GM12864 (cell line): ENCODE measurements at regions not wholly inside any gene's neighbourhood (a gene's known extent, or its start where the extent isn't known, plus 50 kb on each side); places are given as distances from the start of the nearest gene placed in this dataset.

Source experiments
- DNase-seq: peaks from one replicate; pipeline ENCODE4 v3.0.0-alpha.2; 2011; ENCODE audit warnings: low read depth
- H3K4me3 ChIP-seq: 2 replicates; pipeline ENCODE4 v1.5.1; 2011; ENCODE audit warnings: mild to moderate bottlenecking, low read depth, low read length, control low read depth
- TF ChIP-seq, protein P1 (sequence below): IDR thresholded peaks from 2 replicates; pipeline ENCODE4 v1.5.1; 2011; ENCODE audit warnings: low read depth, mild to moderate bottlenecking, moderate library complexity, low read length, control low read depth, inconsistent platforms; ENCODE audit errors: missing control alignments

DNA sequence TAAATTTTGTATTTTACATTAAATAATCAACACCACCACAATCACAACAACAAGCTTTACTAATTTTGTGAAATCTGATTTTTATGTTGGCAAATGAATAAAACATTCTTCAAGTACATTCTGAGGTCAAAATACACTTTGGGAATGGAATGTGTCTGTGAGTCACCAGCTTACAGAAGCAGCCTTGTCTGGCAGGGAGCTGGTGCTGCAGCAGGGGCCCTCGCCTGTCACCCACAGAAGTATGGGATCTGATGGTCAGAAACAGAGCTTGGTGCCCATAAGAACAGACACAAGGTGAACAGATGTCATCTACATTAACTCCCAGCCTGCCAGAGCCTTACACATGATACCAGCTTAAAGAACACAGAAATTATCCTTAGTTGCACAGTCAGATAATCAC is 496.9 kb downstream of the CCSER2 start:
- DNase-seq = no peak
- TF ChIP-seq, protein P1, sequence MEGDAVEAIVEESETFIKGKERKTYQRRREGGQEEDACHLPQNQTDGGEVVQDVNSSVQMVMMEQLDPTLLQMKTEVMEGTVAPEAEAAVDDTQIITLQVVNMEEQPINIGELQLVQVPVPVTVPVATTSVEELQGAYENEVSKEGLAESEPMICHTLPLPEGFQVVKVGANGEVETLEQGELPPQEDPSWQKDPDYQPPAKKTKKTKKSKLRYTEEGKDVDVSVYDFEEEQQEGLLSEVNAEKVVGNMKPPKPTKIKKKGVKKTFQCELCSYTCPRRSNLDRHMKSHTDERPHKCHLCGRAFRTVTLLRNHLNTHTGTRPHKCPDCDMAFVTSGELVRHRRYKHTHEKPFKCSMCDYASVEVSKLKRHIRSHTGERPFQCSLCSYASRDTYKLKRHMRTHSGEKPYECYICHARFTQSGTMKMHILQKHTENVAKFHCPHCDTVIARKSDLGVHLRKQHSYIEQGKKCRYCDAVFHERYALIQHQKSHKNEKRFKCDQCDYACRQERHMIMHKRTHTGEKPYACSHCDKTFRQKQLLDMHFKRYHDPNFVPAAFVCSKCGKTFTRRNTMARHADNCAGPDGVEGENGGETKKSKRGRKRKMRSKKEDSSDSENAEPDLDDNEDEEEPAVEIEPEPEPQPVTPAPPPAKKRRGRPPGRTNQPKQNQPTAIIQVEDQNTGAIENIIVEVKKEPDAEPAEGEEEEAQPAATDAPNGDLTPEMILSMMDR = no peak
- H3K4me3 ChIP-seq = no peak overlapping the region

DNA sequence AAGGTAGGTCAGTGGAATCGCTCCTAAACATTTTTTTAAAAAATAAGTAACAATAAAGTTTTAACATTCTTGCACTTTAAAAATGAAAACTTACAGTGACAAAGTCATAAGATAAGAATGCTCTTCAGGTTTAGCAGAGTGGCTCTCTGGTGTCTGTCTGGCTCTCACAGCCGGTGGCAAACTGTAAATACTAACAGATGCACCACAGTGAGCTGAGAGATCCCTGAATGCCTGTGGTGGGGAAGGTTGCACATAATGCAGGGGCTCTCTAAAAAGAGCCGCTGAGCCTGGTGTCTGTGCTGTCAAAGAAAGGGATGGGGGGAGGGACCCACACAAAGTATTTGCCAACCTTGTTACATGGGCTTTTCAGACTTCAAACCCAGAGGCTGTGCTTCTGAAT is 498.3 kb downstream of the CCSER2 start:
- H3K4me3 ChIP-seq = no peak overlapping the region
- DNase-seq = no peak
- TF ChIP-seq, protein P1 = no peak

DNA sequence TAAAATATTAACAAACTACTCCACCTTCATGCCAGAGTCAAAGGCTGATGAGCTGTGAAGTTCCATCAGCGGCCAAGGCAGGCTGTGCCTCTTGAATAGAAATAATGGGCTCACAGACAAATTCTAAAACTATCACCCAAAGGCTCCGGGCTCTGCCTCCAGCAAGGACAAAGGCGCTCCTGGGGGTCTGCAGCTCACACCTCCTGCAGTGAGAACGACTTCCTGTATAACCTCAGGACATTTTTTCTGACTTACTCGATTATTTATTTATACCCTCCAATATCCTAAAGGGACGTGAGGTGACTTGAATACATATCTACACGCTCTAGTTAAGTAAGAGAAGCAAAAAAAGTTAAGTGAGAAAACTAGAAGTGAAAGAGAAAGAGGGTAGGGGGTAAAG is 500.7 kb downstream of the CCSER2 start:
- TF ChIP-seq, protein P1 = no peak
- H3K4me3 ChIP-seq = no peak overlapping the region
- no peak for DNase-seq

GRCh38 chr10:84837041-84837812 is 508.8 kb downstream of the CCSER2 start:
- no peak overlapping the region for H3K4me3 ChIP-seq
- no peak for DNase-seq
- TF ChIP-seq, protein P1 = no peak

DNA sequence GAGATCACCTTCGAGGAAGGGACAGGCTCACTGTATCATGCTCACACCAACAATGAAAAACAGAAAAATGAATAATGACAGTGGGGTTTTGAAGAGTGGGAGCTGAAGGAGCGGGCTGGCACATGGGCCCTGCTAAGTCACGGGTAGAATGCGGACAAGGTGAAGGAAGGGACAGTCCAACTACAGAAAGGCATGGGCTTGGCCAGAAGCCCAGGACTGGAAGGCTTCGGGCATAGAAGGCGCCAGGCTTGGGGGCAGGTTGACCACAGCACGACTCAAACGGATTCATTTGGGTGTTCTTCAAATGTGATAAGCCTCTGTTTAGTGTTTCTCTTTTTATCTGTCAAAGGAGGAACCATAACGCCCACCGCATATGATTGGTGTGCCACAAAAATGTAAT is 509.5 kb downstream of the CCSER2 start:
- TF ChIP-seq, protein P1 = no peak
- H3K4me3 ChIP-seq = no peak overlapping the region
- no peak for DNase-seq

GRCh38 chr10:84838851-84839250 is 510.5 kb downstream of the CCSER2 start:
- H3K4me3 ChIP-seq = no peak overlapping the region
- DNase-seq = no peak
- TF ChIP-seq, protein P1 = no peak

DNA sequence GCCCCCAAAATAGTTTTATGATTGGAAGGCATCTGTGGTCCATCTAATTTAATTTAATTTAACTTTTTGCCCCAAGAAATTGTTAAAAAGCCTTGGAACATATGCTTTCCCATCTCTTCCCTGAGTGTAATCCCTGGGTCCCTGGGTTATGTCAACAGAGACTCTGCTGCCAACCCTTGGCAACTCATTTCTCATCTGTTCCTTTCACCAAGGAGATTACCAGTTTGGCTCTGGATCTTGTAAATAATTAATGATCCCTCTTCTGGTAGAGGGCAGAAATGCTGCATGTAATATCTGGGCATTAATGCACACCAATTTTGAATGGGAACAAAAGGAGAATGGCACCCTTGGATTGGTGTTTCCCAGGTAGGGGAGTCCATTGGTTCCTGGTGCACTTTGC is 514.2 kb downstream of the CCSER2 start:
- no peak overlapping the region for H3K4me3 ChIP-seq
- DNase-seq = no peak
- TF ChIP-seq, protein P1 = no peak
